Sigmoid colon (tissue), 6 donors: ENCODE measurements at regions not wholly inside any gene's neighbourhood (a gene's known extent, or its start where the extent isn't known, plus 50 kb on each side); places are given as distances from the start of the nearest gene placed in this dataset.

ENCODE experiments used
- DNase-seq: peaks from one replicate; pipeline ENCODE4 v3.0.0-alpha.2; 2019
- H3K27ac ChIP-seq, 4 donors: fragments of 200-600 bp; sonication (generic); one replicate each; pipeline ENCODE4 v1.5.1; 2016 to 2019; ENCODE audit warnings: mild to moderate bottlenecking in 1 of 4
- H3K27me3 ChIP-seq, 3 donors: fragments of 200-600 bp; sonication (generic); one replicate each; pipeline ENCODE4 v1.5.1; 2019; ENCODE audit warnings: mild to moderate bottlenecking in 1 of 3
- H3K36me3 ChIP-seq, 4 donors: fragments of 200-600 bp; sonication (generic); one replicate each; pipeline ENCODE4 v1.5.1; 2016 to 2019
- H3K4me1 ChIP-seq, 4 donors: fragments of 200-600 bp; sonication (generic); one replicate each; pipeline ENCODE4 v1.5.1; 2017 to 2019
- H3K4me3 ChIP-seq, 4 donors: fragments of 200-600 bp; sonication (generic); one replicate each; pipeline ENCODE4 v1.5.1; 2017 to 2019; ENCODE audit warnings: mild to moderate bottlenecking in 2 of 4, moderate library complexity in 1 of 4
- H3K9me3 ChIP-seq, 4 donors: fragments of 200-600 bp in 3 of 4; sonication (generic) in 3 of 4; one replicate each; pipeline versions ENCODE4 v1.5.1 to v1.6.1; 2013 to 2019
- CTCF ChIP-seq, 4 experiments: fragments of 450-650 bp in 3 of 4; fragments of 200-600 bp in 1 of 4; IDR thresholded peaks; one replicate each; pipeline ENCODE4 v1.5.1; 2016 to 2019; ENCODE audit warnings: antibody characterized with exemption in 4 of 4, mild to moderate bottlenecking in 3 of 4, moderate library complexity in 2 of 4
- EP300 ChIP-seq, 4 donors: sonication (generic); formaldehyde crosslinking; IDR thresholded peaks; one replicate each; pipeline ENCODE4 v1.6.1; 2017; ENCODE audit warnings: antibody characterized with exemption in 4 of 4
- POLR2A ChIP-seq, 2 donors: fragments of 450-650 bp; IDR thresholded peaks; one replicate each; pipeline ENCODE4 v1.6.1; 2016; ENCODE audit warnings: antibody characterized with exemption in 2 of 2, mild to moderate bottlenecking in 2 of 2, moderate library complexity in 2 of 2
- POLR2AphosphoS5 ChIP-seq, 4 donors: sonication (generic); formaldehyde crosslinking; IDR thresholded peaks; one replicate each; pipeline ENCODE4 v1.6.1; 2017; ENCODE audit warnings: antibody characterized with exemption in 4 of 4
- WGBS, 2 donors: extraction: QIAGEN DNeasy Blood & Tissue Kit; methylation state at CpG; one replicate each; pipeline ENCODE4 v1.1.7; 2013; 5-methylcytosine and 5-hydroxymethylcytosine counted together
- intact Hi-C: fragments of 100-400 bp; cut with DNase I; formaldehyde crosslinking; loops from one replicate; pipeline ENCODE4 v1.15.1; 2023
- donor health status: healthy with polysubstance abuse.
- donor health status: healthy.

- Histone ChIP-seq H3K36me3 (no peaks in the 10 kb centered on the region), H3K4me3 (no peak overlapping the region), H3K27ac (no peak overlapping the region), H3K4me1 (no peaks in the 10 kb centered on the region), H3K27me3 (no peaks in the 10 kb centered on the region), H3K9me3 (no peaks in the 10 kb centered on the region)
- intact Hi-C loops: no loop called here
- 74 to 87% methylated on average over 1 of the region's 1 CpG for WGBS, 2 donors
- TF ChIP-seq CTCF (IDR thresholded peaks at IDR 0.05): no peak
- TF ChIP-seq POLR2A (IDR thresholded peaks at IDR 0.05): no peak
- TF ChIP-seq EP300 (IDR thresholded peaks at IDR 0.05): no peak
- no peak for TF ChIP-seq POLR2AphosphoS5 (IDR thresholded peaks at IDR 0.05)
- DNase-seq: no peak
Measured at GRCh38 chrX:140447150-140447549, 57.7 kb downstream of the SOX3 start.

- WGBS, 2 donors: 34% methylated on average over 8 of the region's 8 CpGs
- Histone ChIP-seq H3K4me3 (no peak overlapping the region), H3K36me3 (no peaks in the 10 kb centered on the region), H3K27ac (no peak overlapping the region), H3K27me3 (peaks cover 0 to 3% (median 0%) of the 10 kb centered on the region in 3 donors), H3K9me3 (no peaks in the 10 kb centered on the region), H3K4me1 (no peaks in the 10 kb centered on the region)
- intact Hi-C loops: no loop called here
- DNase-seq: no peak
- TF ChIP-seq POLR2AphosphoS5 (IDR thresholded peaks at IDR 0.05): no peak
- TF ChIP-seq EP300 (IDR thresholded peaks at IDR 0.05): no peak
- no peak for TF ChIP-seq CTCF (IDR thresholded peaks at IDR 0.05)
- no peak for TF ChIP-seq POLR2A (IDR thresholded peaks at IDR 0.05)
Measured at GRCh38 chrX:140440876-140441275, 64.0 kb downstream of the SOX3 start.

GRCh38 chrX:140439476-140439875, 65.4 kb downstream of the SOX3 start:
- H3K4me1 ChIP-seq: no peaks in the 10 kb centered on the region
- intact Hi-C loops: no loop called here
- H3K4me3 ChIP-seq: peak overlapping the region in 3 of 4 donors; percentile 17 to 29 (median 28)
- peaks cover 0 to 3% (median 0%) of the 10 kb centered on the region in 3 donors for H3K27me3 ChIP-seq
- no peaks in the 10 kb centered on the region for H3K36me3 ChIP-seq
- no peaks in the 10 kb centered on the region for H3K9me3 ChIP-seq
- no peak for TF ChIP-seq EP300 (IDR thresholded peaks at IDR 0.05)
- TF ChIP-seq POLR2A (IDR thresholded peaks at IDR 0.05): no peak
- TF ChIP-seq POLR2AphosphoS5 (IDR thresholded peaks at IDR 0.05): no peak
- no peak for TF ChIP-seq CTCF (IDR thresholded peaks at IDR 0.05)
- no peak overlapping the region for H3K27ac ChIP-seq
- WGBS, 2 donors: 5 to 6% methylated on average over 35 of the region's 35 CpGs
- no peak for DNase-seq

DNA sequence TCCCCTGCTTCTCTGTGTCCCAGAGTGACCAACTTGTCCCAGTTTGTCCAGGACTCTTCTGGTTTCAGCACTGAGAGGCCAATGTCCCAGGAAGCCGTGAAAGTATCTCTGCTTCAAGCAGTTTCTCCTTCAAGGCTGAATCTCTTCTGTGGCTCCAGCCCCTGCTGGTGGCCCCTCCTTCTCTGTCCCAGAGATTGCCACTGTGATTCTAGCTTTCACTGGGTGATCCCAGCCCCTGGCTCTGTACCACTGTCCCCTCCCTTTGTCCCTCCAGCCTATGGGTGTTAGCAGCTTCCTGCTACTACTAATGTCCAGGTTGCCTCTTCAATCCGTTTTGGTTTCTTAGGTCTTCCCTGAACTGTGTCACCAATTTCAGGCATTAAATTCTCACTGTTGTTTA, 70.5 kb downstream of the SOX3 start:
- Histone ChIP-seq H3K4me1 (peaks cover 0 to 14% (median 0%) of the 10 kb centered on the region in 4 donors), H3K36me3 (no peaks in the 10 kb centered on the region), H3K4me3 (no peak overlapping the region), H3K27me3 (no peaks in the 10 kb centered on the region), H3K9me3 (no peaks in the 10 kb centered on the region), H3K27ac (no peak overlapping the region)
- no peak for TF ChIP-seq CTCF (IDR thresholded peaks at IDR 0.05)
- no peak for TF ChIP-seq POLR2AphosphoS5 (IDR thresholded peaks at IDR 0.05)
- TF ChIP-seq EP300 (IDR thresholded peaks at IDR 0.05): no peak
- TF ChIP-seq POLR2A (IDR thresholded peaks at IDR 0.05): no peak
- 5 to 24% methylated on average over 2 of the region's 2 CpGs for WGBS, 2 donors
- intact Hi-C loops: no loop called here
- no peak for DNase-seq

DNA sequence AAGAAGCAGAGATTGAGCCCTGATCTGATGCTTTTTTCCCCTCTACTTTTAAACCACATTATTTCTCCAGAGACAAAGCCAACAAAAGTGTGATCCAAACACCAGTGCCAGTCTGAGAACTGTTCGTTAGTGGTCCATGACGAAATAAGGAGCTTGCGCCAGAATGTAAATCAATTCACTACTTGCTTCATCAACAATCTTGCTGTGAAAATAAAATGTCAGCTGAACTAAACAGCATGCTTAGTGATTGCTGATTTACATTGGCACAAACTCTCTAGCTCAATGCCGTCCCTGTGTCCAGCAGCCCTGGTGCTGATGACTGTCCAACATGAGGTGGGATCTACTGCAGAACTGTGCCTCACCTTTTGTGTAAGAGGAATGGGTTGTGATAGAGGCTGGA, 71.3 kb downstream of the SOX3 start:
- no peak for TF ChIP-seq POLR2A (IDR thresholded peaks at IDR 0.05)
- no peak for TF ChIP-seq CTCF (IDR thresholded peaks at IDR 0.05)
- no peak for TF ChIP-seq EP300 (IDR thresholded peaks at IDR 0.05)
- no peak for TF ChIP-seq POLR2AphosphoS5 (IDR thresholded peaks at IDR 0.05)
- WGBS, 2 donors: 60 to 72% methylated on average over 4 of the region's 4 CpGs
- intact Hi-C loops: no loop called here
- Histone ChIP-seq H3K27me3 (no peaks in the 10 kb centered on the region), H3K4me1 (peaks cover 0 to 14% (median 0%) of the 10 kb centered on the region in 4 donors), H3K36me3 (no peaks in the 10 kb centered on the region), H3K9me3 (no peaks in the 10 kb centered on the region), H3K27ac (no peak overlapping the region), H3K4me3 (no peak overlapping the region)
- DNase-seq: no peak
